Lower lobe of right lung (tissue), 2 donors: ENCODE measurements at regions not wholly inside any gene's neighbourhood (a gene's known extent, or its start where the extent isn't known, plus 50 kb on each side); places are given as distances from the start of the nearest gene placed in this dataset.

ENCODE experiments used
- ATAC-seq, 2 donors: fragments of 200-7000 bp; cut with Tn5 transposase; one replicate each; pipeline ENCODE4 v1.9.1; 2020 to 2022; ENCODE audit warnings: mild to moderate bottlenecking in 2 of 2, moderate library complexity in 2 of 2
- DNase-seq: peaks from one replicate; pipeline ENCODE4 v3.0.0-alpha.2; 2020
- H3K27ac ChIP-seq: fragments of 200-600 bp; one replicate; pipeline ENCODE4 v1.8.0; 2022
- H3K27me3 ChIP-seq: fragments of 200-600 bp; one replicate; pipeline ENCODE4 v1.8.0; 2022; ENCODE audit warnings: low read depth
- H3K36me3 ChIP-seq: fragments of 200-600 bp; one replicate; pipeline ENCODE4 v1.8.0; 2022; ENCODE audit warnings: mild to moderate bottlenecking
- H3K4me1 ChIP-seq: fragments of 200-600 bp; one replicate; pipeline ENCODE4 v1.8.0; 2022
- H3K4me3 ChIP-seq: fragments of 200-600 bp; one replicate; pipeline ENCODE4 v1.8.0; 2022; ENCODE audit warnings: mild to moderate bottlenecking
- H3K9me3 ChIP-seq: fragments of 200-600 bp; one replicate; pipeline ENCODE4 v1.8.0; 2022
- CTCF ChIP-seq: fragments of 200-600 bp; IDR thresholded peaks from one replicate; pipeline ENCODE4 v1.8.0; 2022; ENCODE audit warnings: antibody characterized with exemption, mild to moderate bottlenecking
- intact Hi-C: fragments of 100-400 bp; cut with DNase I; formaldehyde crosslinking; loops from one replicate; pipeline ENCODE4 v1.11.0; 2022
- donor health status: DM: no; HTN: yes; CAD: no; lungs with severe emphysema.

- H3K27me3 ChIP-seq, result no peaks in the 10 kb centered on the region
- H3K9me3 ChIP-seq, result no peaks in the 10 kb centered on the region
- no peak overlapping the region for H3K4me3 ChIP-seq
- no peak overlapping the region for H3K27ac ChIP-seq
- DNase-seq (no peak), ATAC-seq (no peak)
- no peak for TF ChIP-seq CTCF
- no peaks in the 10 kb centered on the region for H3K36me3 ChIP-seq
- intact Hi-C loops, result no loop called here
- peaks cover 6% of the 10 kb centered on the region for H3K4me1 ChIP-seq
Measured at GRCh38 chr1:244958593-244958992, 94.2 kb upstream of the HNRNPU start.

DNA sequence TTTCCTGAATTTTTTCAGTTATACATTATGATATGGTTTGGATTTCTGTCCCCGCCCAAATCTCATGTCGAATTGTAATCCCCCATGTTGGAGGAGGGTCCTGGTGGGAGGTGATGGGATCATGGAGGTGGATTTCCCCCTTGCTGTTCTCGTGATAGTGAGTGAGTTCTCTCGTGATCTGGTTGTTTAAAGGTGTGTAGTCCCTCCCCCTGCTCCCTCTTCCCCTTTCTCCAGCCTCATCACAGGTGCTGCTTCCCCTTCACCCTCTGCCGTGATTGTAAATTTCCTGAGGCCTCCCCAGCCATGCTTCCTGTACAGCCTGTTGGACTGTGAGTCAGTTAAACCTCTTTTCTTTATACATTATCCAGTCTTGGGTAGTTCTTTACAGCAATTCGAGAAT lies 93.2 kb upstream of the HNRNPU start:
- H3K27me3 ChIP-seq, result no peaks in the 10 kb centered on the region
- no peaks in the 10 kb centered on the region for H3K36me3 ChIP-seq
- H3K27ac ChIP-seq, result no peak overlapping the region
- no peaks in the 10 kb centered on the region for H3K4me1 ChIP-seq
- TF ChIP-seq CTCF, result no peak
- H3K4me3 ChIP-seq, result no peak overlapping the region
- intact Hi-C loops, result no loop called here
- no peak for ATAC-seq
- no peaks in the 10 kb centered on the region for H3K9me3 ChIP-seq
- DNase-seq, result no peak

GRCh38 chr1:244957122-244957521 lies 92.8 kb upstream of the HNRNPU start:
- Histone ChIP-seq H3K36me3 (no peaks in the 10 kb centered on the region), H3K27ac (no peak overlapping the region), H3K27me3 (no peaks in the 10 kb centered on the region), H3K4me1 (no peaks in the 10 kb centered on the region), H3K4me3 (no peak overlapping the region), H3K9me3 (no peaks in the 10 kb centered on the region)
- DNase-seq (no peak), ATAC-seq (no peak)
- intact Hi-C loops, result no loop called here
- no peak for TF ChIP-seq CTCF

GRCh38 chr1:244955661-244956060 lies 91.3 kb upstream of the HNRNPU start:
- DNase-seq (no peak), ATAC-seq (no peak)
- Histone ChIP-seq H3K4me3 (no peak overlapping the region), H3K9me3 (no peaks in the 10 kb centered on the region), H3K27ac (no peak overlapping the region), H3K36me3 (no peaks in the 10 kb centered on the region), H3K27me3 (no peaks in the 10 kb centered on the region), H3K4me1 (no peaks in the 10 kb centered on the region)
- intact Hi-C loops, result no loop called here
- no peak for TF ChIP-seq CTCF

DNA sequence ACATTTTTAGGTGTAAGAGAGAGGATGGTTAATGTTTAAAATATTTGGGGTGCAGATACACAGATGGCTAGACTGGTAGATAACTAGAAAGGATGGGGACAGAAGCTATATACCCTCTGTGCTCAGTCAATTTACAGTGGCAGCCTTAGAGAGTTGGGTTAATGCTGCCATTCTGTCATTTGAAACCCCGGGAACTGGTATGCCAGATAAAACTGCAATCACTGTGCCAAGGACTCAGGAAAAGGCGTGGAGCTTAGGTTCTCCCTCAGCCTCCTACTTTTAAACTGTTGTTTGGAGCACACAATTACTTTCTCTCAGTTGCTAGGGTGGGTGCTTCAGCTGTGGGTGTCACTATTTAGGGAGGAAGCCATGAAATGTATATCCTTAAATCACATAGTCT lies 90.0 kb upstream of the HNRNPU start:
- no peaks in the 10 kb centered on the region for H3K9me3 ChIP-seq
- intact Hi-C loops, result no loop called here
- TF ChIP-seq CTCF, result no peak
- H3K4me3 ChIP-seq, result no peak overlapping the region
- no peak overlapping the region for H3K27ac ChIP-seq
- ATAC-seq (no peak), DNase-seq (no peak)
- no peaks in the 10 kb centered on the region for H3K27me3 ChIP-seq
- H3K4me1 ChIP-seq, result no peaks in the 10 kb centered on the region
- no peaks in the 10 kb centered on the region for H3K36me3 ChIP-seq

DNA sequence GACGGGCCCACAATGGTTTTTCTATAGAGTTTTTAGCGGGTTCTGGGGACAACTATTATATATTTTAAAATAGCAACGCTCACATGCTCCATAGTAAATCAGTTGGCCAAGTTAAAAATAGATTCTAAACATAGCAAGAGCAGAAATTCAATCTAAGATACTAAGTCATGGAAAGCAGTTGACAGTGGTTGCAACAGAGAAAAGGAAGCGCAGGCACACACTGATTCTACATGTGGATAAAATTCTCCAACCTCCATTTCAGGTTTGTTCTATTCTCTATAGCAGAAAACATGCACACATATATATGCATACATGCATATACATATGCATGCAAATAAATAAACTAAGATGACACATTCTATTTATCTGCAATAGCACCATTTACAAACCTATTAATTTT lies 89.6 kb upstream of the HNRNPU start:
- no peaks in the 10 kb centered on the region for H3K9me3 ChIP-seq
- H3K4me1 ChIP-seq, result no peaks in the 10 kb centered on the region
- intact Hi-C loops, result no loop called here
- no peak overlapping the region for H3K4me3 ChIP-seq
- H3K36me3 ChIP-seq, result no peaks in the 10 kb centered on the region
- DNase-seq (no peak), ATAC-seq (no peak)
- H3K27ac ChIP-seq, result no peak overlapping the region
- no peak for TF ChIP-seq CTCF
- H3K27me3 ChIP-seq, result no peaks in the 10 kb centered on the region
